OCI-LY7 (cell line): ENCODE measurements at regions not wholly inside any gene's neighbourhood (a gene's known extent, or its start where the extent isn't known, plus 50 kb on each side); places are given as distances from the start of the nearest gene placed in this dataset.
"Not testable (repeated sequence)": the region's sequence is repeated elsewhere in the genome, so short reads cannot be mapped to it uniquely, and the experiment has no call there.

Experiments
- BruUV-seq: library from RNA; stranded (reverse); fragments of 400-500 nt; replicated peaks from 2 replicates; lab custom pipeline; 2021; lab: Mats Ljungman, UMichigan
- CTCF ChIA-PET: fragments of 300-600 bp; sonication (Branson Sonifier 250); formaldehyde crosslinking; loops from one replicate; lab custom pipeline; 2022; ENCODE audit warnings: antibody characterized with exemption; ENCODE audit not compliant: unreplicated experiment; lab: Charles Lee
- POLR2A ChIA-PET: fragments of 300-600 bp; sonication (Branson Sonifier 250); formaldehyde crosslinking; loops from one replicate; lab custom pipeline; 2022; ENCODE audit warnings: antibody characterized with exemption; lab: Charles Lee
- DNase-seq: peaks from one replicate; pipeline ENCODE4 v3.0.0-alpha.2; 2015; ENCODE audit warnings: low spot score
- H2AFZ ChIP-seq: fragments of 200-600 bp; sonication (generic), shearing (Covaris generic); 2 replicates; pipeline ENCODE4 v1.6.1; 2014; ENCODE audit warnings: mild to moderate bottlenecking, antibody characterized with exemption, low read length, moderate library complexity
- H3K27ac ChIP-seq: fragments of 200-600 bp; sonication (generic); 2 replicates; pipeline ENCODE4 v1.5.1; 2014; ENCODE audit warnings: mixed run types, low read depth, mild to moderate bottlenecking, moderate library complexity, low read length, inconsistent platforms; ENCODE audit not compliant: poor library complexity, severe bottlenecking
- H3K36me3 ChIP-seq: fragments of 200-600 bp; sonication (generic); 2 replicates; pipeline ENCODE4 v1.6.1; 2014; ENCODE audit warnings: mild to moderate bottlenecking, antibody characterized with exemption, low read length, moderate library complexity, mixed read lengths; ENCODE audit not compliant: insufficient read depth
- H3K4me1 ChIP-seq: fragments of 200-600 bp; sonication (generic); 2 replicates; pipeline ENCODE4 v1.5.1; 2014; ENCODE audit warnings: mild to moderate bottlenecking, low read length; ENCODE audit not compliant: insufficient read depth, poor library complexity, severe bottlenecking
- H3K4me2 ChIP-seq: fragments of 200-600 bp; sonication (generic); 2 replicates; pipeline ENCODE4 v1.6.1; 2014; ENCODE audit warnings: mild to moderate bottlenecking, low read length
- H3K4me3 ChIP-seq: fragments of 200-600 bp; sonication (generic); 2 replicates; pipeline ENCODE4 v1.5.1; 2014; ENCODE audit warnings: mild to moderate bottlenecking, low read depth, low read length; ENCODE audit not compliant: poor library complexity, severe bottlenecking
- H3K79me2 ChIP-seq: fragments of 200-600 bp; sonication (generic); 2 replicates; pipeline ENCODE4 v1.6.1; 2016; ENCODE audit warnings: low read depth, mild to moderate bottlenecking, low read length, moderate library complexity, mixed read lengths; ENCODE audit not compliant: insufficient read depth
- H3K9me2 ChIP-seq: fragments of 200-600 bp; sonication (generic); 2 replicates; pipeline ENCODE4 v1.6.1; 2016; ENCODE audit warnings: mild to moderate bottlenecking, low read length, mixed read lengths; ENCODE audit not compliant: insufficient read depth
- H3K9me3 ChIP-seq: fragments of 200-600 bp; sonication (generic); 2 replicates; pipeline ENCODE4 v1.6.1; 2014; ENCODE audit warnings: mild to moderate bottlenecking, mixed run types, low read length, mixed read lengths
- H4K20me1 ChIP-seq: fragments of 200-600 bp; sonication (generic); 2 replicates; pipeline ENCODE4 v1.6.1; 2014; ENCODE audit warnings: mild to moderate bottlenecking, antibody characterized with exemption, low read length, moderate library complexity, mixed read lengths; ENCODE audit not compliant: insufficient read depth
- CTCF ChIP-seq: fragments of 200-600 bp; sonication (generic); conservative IDR thresholded peaks from 2 replicates; pipeline ENCODE4 v1.5.1; 2014; ENCODE audit warnings: mild to moderate bottlenecking, antibody characterized with exemption, low read length, moderate library complexity, mixed read lengths
- EZH2phosphoT487 ChIP-seq: fragments of 200-600 bp; sonication (generic); IDR thresholded peaks from 2 replicates; pipeline ENCODE4 v1.6.1; 2018; ENCODE audit warnings: low read depth, borderline replicate concordance, mild to moderate bottlenecking, mixed run types, antibody characterized with exemption, low read length, moderate library complexity, mixed read lengths
- intact Hi-C: fragments of 100-400 bp; cut with micrococcal nuclease; formaldehyde crosslinking; loops from one replicate; pipeline ENCODE4 v1.10.0; 2022; ENCODE audit not compliant: unreplicated experiment

DNA sequence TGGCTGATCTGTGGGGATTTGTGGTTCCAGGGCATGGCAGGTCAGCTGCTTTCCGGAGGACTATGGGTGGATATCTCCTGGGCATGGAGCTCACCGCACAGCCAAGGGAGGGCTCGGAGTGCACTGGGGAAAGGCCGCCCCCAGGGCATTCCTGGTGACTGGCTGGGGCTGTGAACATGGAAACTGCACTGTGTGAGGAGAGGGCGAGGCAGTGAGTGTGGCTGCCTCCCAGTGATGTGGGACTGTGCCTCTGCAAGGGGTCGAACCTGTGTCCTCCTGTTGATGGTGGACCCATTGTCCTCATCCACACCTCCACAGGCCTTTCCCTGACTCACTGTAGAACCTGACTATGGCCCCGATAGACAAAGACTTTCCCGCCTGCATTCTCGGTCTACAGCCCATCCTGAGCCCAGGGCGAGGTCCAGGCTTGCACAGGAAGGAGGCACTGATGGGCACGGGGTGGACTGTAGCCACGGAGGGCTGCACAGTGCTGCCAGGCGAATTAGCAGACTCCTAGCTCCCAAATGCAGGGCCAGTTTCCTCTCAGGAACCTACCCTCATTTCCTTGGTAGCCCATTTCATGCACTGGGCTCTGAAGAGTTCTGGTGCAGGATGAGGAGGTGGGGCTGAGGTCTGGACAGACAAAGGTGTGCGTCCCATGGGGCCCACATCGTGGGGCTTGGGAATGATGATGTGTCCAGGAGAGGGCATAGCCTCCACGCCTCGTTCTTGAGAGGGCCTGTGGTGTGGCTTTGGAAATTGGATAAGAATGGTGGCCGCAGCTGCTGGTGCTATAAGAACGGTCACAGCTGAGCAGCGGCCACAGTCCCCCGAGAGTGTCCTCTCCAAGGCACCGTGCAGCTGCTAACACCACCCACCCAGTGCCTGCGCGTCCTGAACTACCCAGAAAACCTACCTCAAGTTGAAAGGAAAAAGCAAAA lies 415.1 kb downstream of the TMEM121 start:
- TF ChIP-seq EZH2phosphoT487: no peak
- TF ChIP-seq CTCF: no peak
- ChIA-PET POLR2A (no interaction called here), CTCF (no interaction called here)
- no TSS peak for BruUV-seq
- H3K27ac ChIP-seq: no peak overlapping the region
- H3K4me3 ChIP-seq: no peak overlapping the region
- no peaks in the 10 kb centered on the region for H3K9me3 ChIP-seq
- no peaks in the 10 kb centered on the region for H3K9me2 ChIP-seq
- H3K4me1 ChIP-seq: no peaks in the 10 kb centered on the region
- no peak overlapping the region for H3K4me2 ChIP-seq
- H3K36me3 ChIP-seq: no peaks in the 10 kb centered on the region
- H3K79me2 ChIP-seq: no peaks in the 10 kb centered on the region
- no peaks in the 10 kb centered on the region for H4K20me1 ChIP-seq
- no peak overlapping the region for H2AFZ ChIP-seq
- no peak for DNase-seq
- intact Hi-C loops: no loop called here

- H3K9me3 ChIP-seq, H3K27ac ChIP-seq, intact Hi-C loops, POLR2A ChIA-PET, DNase-seq, H2AFZ ChIP-seq, H4K20me1 ChIP-seq, H3K4me3 ChIP-seq, H3K4me1 ChIP-seq, CTCF ChIA-PET, H3K4me2 ChIP-seq, H3K79me2 ChIP-seq, H3K36me3 ChIP-seq, H3K9me2 ChIP-seq, BruUV-seq: not testable (repeated sequence)
Measured at GRCh38 chr14:105942725-105943124, 416.3 kb downstream of the TMEM121 start.

DNA sequence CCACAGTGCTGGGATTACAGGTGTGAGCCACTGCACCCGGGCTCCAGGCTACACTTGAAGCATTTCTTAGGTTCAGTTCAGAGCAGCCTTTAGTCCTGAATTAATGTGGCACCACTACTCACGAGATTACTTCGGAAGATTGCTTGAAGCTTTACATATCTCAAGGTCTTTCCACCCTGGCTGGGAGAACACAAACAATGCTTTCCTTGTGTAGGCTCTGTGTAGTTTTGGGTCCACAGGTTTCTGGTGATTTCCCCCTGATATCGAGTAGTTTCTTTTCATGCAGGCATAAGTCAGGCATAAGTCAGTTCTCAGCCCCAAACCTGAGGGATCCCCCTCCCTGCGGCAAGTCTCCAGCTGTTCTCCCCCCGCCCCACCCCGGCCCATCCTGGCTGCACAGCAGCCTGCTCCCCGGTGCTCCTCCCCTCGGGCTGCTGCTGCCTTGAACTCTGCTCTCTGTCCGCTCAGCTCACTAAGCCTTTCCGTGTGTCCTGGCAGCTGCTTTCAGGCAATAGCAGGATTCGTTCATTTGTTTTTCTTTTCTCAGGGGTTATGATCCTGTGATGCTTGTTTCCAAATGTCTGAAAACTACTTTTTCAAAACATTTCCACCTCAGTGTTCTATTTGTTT lies 417.7 kb downstream of the TMEM121 start:
- no peak overlapping the region for H3K4me2 ChIP-seq
- no peak overlapping the region for H3K27ac ChIP-seq
- no peaks in the 10 kb centered on the region for H3K4me1 ChIP-seq
- no peak for TF ChIP-seq CTCF
- no peak for TF ChIP-seq EZH2phosphoT487
- DNase-seq: no peak
- POLR2A ChIA-PET: no interaction called here
- CTCF ChIA-PET: no interaction called here
- no peaks in the 10 kb centered on the region for H3K36me3 ChIP-seq
- H3K9me2 ChIP-seq: no peaks in the 10 kb centered on the region
- BruUV-seq: no TSS peak
- no peaks in the 10 kb centered on the region for H3K9me3 ChIP-seq
- H3K4me3 ChIP-seq: no peak overlapping the region
- no peak overlapping the region for H2AFZ ChIP-seq
- intact Hi-C loops: no loop called here
- no peaks in the 10 kb centered on the region for H4K20me1 ChIP-seq
- no peaks in the 10 kb centered on the region for H3K79me2 ChIP-seq
